NCI-H128 (cell line): ENCODE measurements at regions not wholly inside any gene's neighbourhood (a gene's known extent, or its start where the extent isn't known, plus 50 kb on each side); places are given as distances from the start of the nearest gene placed in this dataset.
"Not testable (repeated sequence)": the region's sequence is repeated elsewhere in the genome, so short reads cannot be mapped to it uniquely, and the experiment has no call there.

Source experiments
- DNase-seq: peaks from one replicate; lab custom pipeline; 2025; ENCODE audit not compliant: unreplicated experiment; lab: John Stamatoyannopoulos, UW

DNA sequence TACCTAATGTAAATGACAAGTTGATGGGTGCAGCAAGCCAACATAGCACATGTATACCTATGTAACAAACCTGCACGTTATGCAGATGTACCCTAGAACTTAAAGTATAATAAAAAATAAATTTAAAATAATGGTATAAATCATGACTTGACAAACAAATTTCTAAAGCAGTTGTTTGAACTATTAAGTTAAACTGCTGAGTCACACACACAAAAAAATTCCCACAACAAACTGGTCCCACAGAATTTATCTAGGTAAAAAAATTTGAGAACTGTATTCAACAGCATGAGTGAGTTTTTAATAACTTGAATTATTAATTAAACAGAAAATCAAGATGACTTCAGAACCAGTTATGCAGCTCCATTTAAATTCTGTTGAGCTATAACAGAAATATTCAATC, 186.0 kb upstream of the SOX6 start:
- DNase-seq, result no peak

DNA sequence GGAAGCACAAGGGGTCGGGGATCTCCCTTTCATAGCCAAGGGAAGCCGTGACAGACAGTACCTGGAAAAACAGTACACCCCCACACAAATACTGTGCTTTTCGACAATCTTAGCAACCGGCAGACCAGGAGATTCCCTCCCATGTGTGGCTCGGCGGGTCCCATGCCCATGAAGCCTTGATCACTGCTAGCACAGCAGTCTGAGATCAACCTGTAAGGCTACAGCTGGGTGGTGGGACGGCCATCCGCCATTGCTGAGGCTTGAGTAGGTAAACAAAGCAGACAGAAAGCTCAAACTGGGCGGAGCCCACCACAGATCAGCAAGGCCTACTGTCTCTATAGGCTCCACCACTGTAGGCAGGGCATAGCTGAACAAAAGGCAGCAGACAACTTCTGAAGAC, 180.2 kb upstream of the SOX6 start:
- no peak for DNase-seq

DNA sequence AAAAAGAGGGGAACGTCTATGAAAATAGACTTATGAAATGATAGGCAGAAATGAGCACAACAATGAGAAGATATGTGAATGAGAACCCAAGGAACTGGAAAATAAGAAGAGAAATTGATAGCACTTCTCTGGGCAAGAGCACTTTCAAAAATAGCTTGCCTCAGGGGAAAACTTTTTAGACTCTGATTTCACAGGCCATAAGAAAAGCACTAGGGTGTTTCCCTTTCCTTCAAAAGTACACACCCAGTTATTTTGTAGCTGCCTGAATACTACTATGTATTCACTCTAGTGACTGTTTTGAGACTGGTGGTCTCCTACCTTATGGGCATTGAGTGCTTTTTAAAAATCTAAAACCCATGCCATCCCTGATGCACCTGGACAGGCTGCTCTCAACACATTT, 172.3 kb upstream of the SOX6 start:
- no peak for DNase-seq

DNA sequence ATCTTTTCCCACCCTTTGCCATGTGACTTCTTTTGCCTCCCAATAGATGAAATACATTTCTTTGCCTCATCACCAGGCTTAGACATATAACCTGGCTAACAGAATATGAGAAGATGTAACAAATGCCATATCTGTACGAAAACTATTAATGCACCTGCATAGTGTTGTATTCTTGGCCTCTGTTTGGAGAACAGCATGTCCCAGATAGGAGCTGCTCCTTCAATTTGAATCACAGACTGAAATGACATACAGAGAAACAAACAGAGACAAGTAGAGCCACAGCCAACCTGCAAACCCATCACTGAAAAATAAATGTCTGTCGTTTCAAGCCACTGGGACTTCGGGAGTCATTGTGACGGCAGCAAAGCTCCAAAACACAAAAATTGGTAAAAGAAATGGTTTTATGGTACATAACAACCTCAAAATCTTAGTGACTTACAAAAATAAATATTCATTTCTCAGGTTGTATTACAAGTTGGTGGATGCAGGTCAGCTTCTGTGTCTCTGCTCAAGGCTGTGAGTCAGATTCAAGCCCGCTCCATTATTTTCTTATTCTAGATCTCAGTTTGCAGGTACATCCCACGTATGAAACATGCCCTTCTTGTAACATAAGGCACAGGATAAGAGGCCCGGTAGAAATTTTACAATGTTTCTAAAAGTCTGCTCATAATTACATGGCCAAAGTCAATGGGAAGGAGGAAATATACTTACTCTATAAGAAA, 171.3 kb upstream of the SOX6 start:
- DNase-seq, result no peak

DNA sequence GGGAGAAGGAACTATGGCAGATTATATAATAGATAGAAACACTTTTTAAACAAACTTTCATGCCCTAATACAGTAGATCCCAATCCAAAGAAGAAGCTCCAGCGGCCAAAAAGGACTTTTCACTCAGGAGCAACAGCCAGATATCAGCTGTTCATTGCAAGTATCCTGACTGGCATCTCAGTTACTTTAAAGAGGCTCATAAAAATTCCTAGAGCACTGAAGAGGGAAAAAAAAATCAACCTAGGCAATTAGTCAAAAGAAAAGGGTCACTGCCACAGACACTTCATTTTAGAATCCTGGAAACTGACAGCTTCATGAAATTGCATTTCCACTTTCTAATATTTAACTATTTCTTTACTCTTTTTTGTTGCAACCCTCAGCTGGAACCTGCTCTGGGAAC, 170.6 kb upstream of the SOX6 start:
- DNase-seq, result no peak

DNA sequence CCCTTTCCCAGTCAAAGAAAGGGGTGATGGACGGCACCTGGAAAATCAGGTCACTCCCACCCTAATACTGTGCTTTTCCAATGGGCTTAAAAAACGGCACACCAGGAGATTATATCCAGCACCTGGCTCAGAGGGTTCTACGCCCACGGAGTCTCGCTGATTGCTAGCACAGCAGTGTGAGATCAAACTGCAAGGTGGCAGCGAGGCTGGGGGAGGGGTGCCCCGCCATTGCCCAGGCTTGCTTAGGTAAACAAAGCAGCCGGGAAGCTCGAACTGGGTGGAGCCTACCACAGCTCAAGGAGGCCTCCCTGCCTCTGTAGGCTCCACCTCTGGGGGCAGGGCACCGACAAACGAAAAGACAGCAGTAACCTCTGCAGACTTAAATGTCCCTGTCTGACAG, 164.4 kb upstream of the SOX6 start:
- DNase-seq, result not testable (repeated sequence)

DNA sequence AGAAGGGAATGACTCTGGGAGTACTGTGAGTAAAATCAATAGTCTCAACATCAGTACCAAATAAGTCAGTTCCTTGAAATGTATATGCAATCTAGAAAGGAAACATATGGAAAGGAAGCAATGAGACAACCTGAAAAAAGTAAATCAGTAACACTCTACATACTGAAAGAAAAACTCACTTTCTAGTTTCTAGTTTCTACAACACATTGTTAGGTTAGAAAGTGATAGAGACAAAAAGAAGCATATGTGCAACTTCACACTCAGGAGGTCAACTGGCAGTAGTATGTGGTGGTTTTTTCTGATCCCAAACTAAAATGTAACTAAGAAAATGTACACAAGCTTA, 156.5 kb upstream of the SOX6 start:
- no peak for DNase-seq

DNA sequence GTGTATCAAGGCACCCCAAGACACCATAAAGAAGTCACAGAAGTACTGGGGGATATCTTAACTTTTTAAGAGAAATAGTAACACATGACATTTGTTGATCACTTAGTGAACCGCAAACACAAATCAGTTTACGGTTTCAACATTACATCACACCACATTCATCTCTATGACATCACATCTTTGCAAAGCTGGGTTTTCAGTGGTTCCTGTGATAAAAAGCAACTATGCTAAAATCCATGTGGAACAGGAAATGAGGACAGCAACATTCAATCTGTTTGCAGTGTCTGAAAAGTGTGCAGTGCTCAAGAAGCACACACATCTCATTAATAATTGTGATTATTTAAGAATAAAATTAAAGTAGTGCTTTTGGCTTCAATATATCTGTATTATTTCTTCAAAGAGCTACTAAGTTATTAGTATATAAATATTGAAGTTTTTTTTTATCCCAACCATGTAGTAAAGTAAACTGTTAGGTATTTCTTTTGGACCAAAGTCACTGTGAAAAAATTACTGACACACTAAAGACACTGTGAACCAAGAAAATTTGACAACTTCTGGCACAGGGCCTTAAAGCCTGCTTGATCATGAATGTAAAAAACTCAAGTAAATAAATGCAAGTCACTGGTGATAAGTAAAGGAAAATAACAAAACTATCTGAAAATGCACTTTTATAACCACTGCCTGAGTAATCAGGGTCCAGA, 156.0 kb upstream of the SOX6 start:
- DNase-seq, result no peak

DNA sequence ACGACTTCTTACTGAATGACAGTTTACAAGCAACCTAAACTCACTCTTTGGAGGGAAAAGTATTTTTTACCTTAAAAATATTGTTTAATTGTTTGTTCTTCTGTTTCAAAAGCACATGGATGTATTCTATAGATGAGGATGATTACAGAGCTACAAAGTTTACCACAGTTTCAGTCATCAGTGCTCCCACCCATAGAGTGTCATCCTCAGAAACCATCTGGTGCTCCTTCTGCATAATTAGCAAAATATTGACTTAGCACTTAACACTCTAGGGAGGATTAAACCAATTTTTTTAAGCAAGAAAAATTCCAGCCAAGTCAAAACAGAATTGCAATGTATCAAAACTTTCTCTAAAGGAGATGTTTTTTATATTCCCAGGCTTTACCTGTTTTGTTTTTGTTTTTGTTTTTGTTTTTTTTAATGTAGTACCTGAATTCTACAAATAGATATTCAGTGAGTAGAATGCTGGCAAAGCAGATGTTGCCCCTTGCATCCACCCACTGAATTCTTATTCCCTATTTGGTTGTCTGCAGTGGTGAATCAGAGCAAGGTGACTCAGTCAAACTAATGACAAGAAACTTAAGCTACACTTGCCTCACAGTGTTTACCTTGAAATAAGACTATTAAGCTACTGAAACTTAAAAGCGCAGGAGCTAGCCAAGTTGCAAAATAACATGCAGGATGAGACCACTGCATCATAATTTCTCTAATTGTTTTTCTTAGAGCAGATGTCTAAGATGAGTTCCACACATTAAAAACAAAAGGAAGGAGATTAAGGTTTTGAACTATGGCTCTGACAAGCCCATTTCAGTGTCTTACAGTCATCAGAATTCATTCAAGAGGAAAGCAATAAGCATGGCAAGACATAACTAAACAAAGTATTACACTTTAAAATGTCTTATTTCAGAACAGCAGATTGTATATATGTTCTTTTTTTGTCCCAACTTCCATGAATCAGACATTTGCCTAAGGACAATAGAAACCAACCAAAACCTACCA, 155.1 kb upstream of the SOX6 start:
- DNase-seq, result no peak

DNA sequence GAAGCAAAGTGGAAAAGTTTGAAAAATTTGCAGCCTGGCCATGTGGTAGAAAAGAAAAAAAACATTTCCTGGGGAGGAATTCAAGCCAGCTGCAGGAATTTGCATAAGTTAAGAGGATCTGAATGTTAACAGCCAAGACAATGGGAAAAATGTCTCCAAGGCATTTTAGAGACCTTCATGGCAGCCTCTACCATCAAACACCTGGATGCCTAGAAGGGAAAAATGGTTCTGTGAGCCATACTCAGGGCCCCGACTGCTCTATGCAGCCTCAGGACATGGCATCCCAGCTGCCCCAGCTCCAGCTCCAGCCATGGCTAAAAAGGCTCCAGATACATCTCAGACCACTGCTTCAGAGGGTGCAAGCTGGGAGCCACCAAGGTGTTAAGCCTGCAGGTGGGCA, 149.1 kb upstream of the SOX6 start:
- no peak for DNase-seq

DNA sequence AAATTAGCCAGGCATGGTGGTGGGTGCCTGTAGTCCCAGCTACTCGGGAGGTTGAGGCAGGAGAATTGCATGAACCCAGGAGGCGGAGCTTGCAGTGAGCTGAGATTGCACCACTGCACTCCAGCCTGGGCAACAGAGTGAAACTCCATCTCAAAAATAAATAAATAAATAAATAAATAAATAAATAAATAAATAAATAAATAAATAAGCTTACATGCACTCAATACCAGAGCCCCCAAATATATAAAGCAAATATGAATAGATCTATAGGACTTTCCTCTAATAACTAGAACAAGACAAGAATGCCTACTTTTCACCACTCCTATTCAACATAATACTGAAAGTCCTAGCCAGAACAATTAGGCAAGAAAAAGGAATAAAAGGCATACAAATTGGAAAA, 147.5 kb upstream of the SOX6 start:
- DNase-seq, result not testable (repeated sequence)

DNA sequence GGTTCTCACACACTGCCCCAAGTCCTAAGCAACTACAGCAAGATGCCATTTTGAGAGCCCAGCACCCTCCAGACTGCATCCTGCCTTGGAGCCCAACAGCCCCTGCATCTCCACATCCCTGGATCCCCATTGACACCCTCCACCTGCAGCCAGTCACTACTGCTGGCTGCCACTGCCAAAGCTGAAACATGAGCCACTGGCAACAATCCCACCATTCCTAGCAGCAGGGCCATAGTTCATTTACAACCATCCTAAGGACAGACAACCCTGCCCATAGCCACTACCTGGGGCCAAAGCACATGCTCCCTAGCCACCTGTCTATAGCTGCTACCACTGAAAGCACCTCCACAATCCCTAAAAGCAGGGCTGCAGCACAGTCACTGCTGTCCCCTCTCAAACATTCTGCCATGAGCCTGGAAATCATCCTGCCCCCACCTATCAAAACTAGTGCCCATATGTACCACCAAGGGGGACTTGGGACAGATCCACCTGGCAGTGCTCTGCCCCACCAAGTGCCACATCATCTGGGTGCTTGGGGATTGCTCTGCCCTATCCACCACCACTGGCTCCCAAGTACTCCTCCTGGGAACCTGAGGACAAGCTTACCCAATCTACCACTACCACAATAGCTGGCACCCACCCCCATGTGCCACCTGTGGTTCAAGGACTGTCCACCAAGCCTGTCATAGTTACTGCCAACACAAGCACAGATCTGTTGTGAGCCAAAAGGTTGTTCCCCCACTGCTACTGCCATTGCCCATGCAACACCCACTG, 138.8 kb upstream of the SOX6 start:
- DNase-seq, result no peak

DNA sequence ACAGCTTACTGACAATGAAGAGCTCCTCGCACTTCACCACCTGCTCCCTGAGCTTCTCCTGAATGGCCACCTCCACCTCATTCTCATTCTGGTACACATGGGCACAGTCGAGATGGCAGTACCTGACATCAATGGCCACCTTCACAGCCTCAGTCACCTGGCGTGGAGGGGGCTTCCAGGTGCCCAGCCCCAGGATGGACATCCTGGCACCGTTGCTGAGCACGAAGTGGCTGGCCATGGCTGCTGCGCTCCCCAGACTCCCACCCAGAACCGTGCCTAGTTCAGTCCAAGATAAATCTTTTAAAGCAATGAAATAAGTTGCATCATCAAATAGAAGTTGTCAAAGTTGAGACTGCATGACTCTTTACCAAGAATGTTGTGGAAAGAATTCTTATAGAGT, 128.1 kb upstream of the SOX6 start:
- DNase-seq, result no peak

DNA sequence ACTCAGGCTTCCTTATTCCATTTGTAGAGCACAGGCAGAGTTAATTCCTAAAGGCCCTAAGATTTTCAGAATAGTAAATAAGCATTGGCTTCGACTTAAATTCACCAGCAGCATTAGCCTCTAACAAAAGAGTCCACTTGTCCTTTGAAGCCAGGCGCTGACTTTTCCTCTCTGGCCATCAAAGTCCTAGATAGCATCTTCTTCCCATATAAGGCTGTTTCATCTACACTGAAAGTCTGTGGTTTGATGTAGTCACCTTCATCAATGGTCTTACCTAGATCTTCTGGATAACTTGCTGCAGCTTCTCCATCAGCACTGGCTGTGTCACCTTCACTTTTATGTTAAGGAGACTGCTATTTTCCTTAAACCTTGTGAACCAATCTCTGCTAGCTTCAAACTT, 118.3 kb upstream of the SOX6 start:
- DNase-seq, result no peak

DNA sequence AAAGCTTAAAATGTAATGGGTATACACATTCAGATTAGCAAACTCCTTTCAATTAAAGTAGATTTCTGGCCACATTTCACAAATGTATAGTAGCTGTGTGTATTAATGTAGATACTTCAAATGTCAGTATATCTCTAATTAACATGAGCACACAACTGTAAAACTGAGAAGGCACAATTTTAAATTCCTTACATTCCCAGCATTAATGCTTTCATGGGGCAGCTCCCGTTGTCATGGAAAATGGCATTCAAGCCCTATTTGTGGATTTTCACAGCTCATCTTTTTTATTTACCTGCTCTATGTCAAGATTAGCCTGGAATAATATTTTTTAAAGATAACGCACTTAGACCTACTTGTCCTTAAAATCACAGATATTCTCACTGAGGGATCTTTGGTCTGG, 113.6 kb upstream of the SOX6 start:
- DNase-seq, result no peak

DNA sequence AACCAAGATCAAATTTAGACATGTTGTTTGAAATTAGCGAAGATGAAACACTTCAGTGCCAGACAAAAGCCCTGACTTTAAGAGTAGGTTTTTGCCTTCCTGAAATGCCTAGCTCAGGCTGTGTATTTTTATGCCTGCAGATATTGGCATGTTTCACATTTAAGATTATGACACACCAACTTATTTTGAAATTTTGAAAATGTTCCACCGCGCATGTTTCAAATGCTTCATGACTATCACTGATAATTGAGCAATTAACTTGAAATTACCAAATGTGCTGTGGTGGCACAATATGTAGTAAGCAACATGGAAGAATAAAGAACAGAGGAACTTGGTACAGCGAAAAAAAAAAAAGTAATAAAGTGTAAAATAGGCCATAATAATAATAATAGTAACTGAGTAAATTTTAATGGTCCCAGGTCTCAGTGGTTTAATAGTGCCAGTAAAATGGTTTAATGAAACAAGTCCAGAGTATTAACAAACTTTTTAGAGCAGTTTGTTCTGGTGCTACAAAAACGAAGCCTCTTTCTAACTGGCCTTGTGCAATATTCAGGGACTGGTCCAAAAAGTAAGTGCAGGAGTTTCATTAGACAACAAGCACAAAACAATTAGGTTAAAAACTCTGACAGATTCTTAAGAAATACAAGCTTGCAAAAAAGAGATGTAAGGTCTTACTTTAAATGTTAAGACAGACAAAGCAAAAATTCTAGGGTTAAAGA, 112.5 kb upstream of the SOX6 start:
- DNase-seq, result no peak

DNA sequence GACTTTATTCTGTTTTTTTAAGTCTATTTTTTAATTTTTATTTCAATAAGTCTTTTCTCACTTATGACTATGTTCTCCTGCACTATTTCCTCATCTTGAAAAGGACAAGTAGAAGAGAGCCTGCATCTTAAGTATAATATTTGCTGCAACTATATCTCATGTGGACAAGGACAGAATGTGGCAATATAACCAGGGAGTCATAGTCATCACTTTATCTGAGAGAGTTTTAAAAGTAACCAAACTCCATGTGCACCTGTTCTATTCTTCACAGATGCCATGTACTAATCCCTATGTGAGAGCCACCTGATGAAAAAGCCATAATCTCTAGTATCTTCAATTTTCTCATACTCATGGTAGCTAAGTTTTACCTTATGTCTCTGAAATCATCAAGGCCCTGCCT, 104.2 kb upstream of the SOX6 start:
- no peak for DNase-seq

DNA sequence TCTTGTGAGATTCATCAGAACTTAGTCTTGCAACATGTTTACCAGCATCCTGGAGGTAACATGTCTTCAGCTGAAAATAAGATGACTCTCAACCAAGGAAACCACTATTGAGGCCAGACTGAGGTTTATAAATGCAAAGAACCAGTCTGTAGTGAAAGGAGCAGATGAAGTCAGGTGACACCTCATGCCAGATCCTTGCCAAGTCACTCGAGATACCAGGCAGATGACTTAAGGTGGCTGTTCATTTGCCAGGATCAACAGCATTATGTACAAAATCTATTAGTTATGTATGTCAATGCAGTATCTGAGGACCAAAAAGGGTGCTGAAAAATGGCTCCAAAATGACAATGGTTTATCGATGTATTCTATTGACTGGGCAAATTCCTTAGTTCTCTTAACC, 100.0 kb upstream of the SOX6 start:
- DNase-seq, result no peak

DNA sequence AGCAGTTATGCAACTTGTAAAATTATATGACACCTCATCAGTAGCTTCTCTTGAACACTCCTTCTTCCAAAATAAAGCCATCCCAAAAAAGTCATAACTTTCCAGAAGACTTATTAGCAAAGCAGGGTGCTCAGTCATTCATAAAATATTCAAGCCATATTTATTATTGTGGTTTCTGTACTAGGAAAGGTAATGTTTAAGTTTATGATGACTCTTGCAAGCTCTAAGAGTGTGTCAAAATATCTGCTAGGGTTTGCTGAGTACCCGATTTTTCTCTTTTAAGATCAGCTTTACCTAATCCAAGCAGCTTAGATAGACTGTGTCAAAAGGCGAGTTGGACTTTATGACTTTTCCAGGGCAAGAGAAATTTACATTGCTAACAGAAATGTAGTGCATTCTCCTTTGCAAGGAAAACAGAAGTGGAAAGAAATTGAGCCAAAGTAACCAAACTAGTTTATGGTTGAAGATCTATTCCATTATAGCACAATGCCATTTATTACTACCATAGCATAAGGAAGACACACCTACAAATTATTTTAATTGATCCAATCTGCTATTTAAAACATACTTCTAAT, 98.0 kb upstream of the SOX6 start:
- DNase-seq, result no peak

DNA sequence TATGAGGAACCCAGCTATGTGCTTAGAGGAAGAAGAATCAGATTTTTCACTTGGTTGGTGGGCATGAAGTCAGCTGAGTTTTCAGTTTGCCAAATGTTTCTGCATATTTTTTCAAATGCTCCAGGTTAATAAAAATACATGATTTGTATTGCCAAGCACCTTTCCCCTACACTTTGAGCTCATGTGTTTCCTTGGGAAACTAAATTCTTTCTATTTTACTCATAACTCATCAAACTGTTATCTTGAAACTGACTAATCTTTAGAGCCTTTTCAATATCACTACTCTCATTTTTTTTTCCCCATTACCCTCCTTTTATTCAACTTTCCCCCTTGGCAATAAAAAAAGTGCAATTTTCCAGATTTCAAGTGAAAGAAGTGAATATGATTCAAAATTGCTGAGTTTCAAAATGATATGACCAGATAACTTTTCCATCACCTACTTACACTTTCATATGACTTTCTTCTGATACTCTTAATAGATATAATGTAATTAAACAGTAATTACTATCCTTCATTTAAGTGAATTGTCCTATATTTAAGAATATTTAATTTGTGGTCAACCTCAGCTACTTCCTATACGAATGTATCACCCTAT, 91.9 kb upstream of the SOX6 start:
- DNase-seq, result no peak
